HEK293T (cell line): ENCODE measurements at regions not wholly inside any gene's neighbourhood (a gene's known extent, or its start where the extent isn't known, plus 50 kb on each side); places are given as distances from the start of the nearest gene placed in this dataset.

Source experiments
- CTCF ChIA-PET: fragments of 350-600 bp; formaldehyde crosslinking; extraction: SDS; loops from one replicate; lab custom pipeline; 2021; ENCODE audit warnings: antibody characterized with exemption, inconsistent platforms; lab: Yijun Ruan, JAX
- POLR2A ChIA-PET: fragments of 350-600 bp; formaldehyde crosslinking; extraction: SDS; loops from one replicate; lab custom pipeline; 2020; ENCODE audit warnings: antibody characterized with exemption, inconsistent platforms; lab: Yijun Ruan, JAX
- DNase-seq: peaks from one replicate; pipeline ENCODE4 v3.0.0; 2012; ENCODE audit warnings: mixed read lengths; ENCODE audit errors: extremely low spot score
- ARNT ChIP-seq: fragments of 450-650 bp; IDR thresholded peaks from 2 replicates; pipeline ENCODE4 v1.6.1; 2017; ENCODE audit warnings: mild to moderate bottlenecking
- BHLHE40 ChIP-seq: fragments of 450-650 bp; IDR thresholded peaks from 2 replicates; pipeline ENCODE4 v1.6.1; 2016; ENCODE audit warnings: mild to moderate bottlenecking, moderate library complexity, borderline replicate concordance
- CTBP1 ChIP-seq: fragments of 450-650 bp; IDR thresholded peaks from 2 replicates; pipeline ENCODE4 v1.6.1; 2016; ENCODE audit warnings: borderline replicate concordance
- ELF4 ChIP-seq: fragments of 450-650 bp; IDR thresholded peaks from 2 replicates; pipeline ENCODE4 v1.6.1; 2017; ENCODE audit warnings: antibody characterized with exemption
- FOXA1 ChIP-seq: fragments of 450-650 bp; IDR thresholded peaks from 2 replicates; pipeline ENCODE4 v1.6.1; 2016; ENCODE audit warnings: mild to moderate bottlenecking
- FOXM1 ChIP-seq: fragments of 450-650 bp; IDR thresholded peaks from 2 replicates; pipeline ENCODE4 v1.6.1; 2017; ENCODE audit warnings: mild to moderate bottlenecking, borderline replicate concordance
- HDGF ChIP-seq: fragments of 450-650 bp; IDR thresholded peaks from 2 replicates; pipeline ENCODE4 v1.6.1; 2017; ENCODE audit warnings: antibody characterized with exemption, borderline replicate concordance
- L3MBTL2 ChIP-seq: fragments of 450-650 bp; conservative IDR thresholded peaks from 2 replicates; pipeline ENCODE4 v1.6.1; 2016; ENCODE audit warnings: mild to moderate bottlenecking
- LEF1 ChIP-seq: fragments of 450-650 bp; IDR thresholded peaks from 2 replicates; pipeline ENCODE4 v1.6.1; 2017; ENCODE audit warnings: mild to moderate bottlenecking, borderline replicate concordance
- NFRKB ChIP-seq: fragments of 450-650 bp; IDR thresholded peaks from 2 replicates; pipeline ENCODE4 v1.6.1; 2016; ENCODE audit warnings: mild to moderate bottlenecking, moderate library complexity
- PKNOX1 ChIP-seq: fragments of 450-650 bp; IDR thresholded peaks from 2 replicates; pipeline ENCODE4 v1.6.1; 2016
- SP1 ChIP-seq: fragments of 450-650 bp; IDR thresholded peaks from 2 replicates; pipeline ENCODE4 v1.6.1; 2017
- SUZ12 ChIP-seq: fragments of 450-650 bp; IDR thresholded peaks from 2 replicates; pipeline ENCODE4 v1.6.1; 2016; ENCODE audit warnings: mild to moderate bottlenecking
- TARDBP ChIP-seq: fragments of 450-650 bp; IDR thresholded peaks from 2 replicates; pipeline ENCODE4 v1.6.1; 2016
- ZNF384 ChIP-seq: fragments of 450-650 bp; IDR thresholded peaks from 2 replicates; pipeline ENCODE4 v1.6.1; 2016

DNA sequence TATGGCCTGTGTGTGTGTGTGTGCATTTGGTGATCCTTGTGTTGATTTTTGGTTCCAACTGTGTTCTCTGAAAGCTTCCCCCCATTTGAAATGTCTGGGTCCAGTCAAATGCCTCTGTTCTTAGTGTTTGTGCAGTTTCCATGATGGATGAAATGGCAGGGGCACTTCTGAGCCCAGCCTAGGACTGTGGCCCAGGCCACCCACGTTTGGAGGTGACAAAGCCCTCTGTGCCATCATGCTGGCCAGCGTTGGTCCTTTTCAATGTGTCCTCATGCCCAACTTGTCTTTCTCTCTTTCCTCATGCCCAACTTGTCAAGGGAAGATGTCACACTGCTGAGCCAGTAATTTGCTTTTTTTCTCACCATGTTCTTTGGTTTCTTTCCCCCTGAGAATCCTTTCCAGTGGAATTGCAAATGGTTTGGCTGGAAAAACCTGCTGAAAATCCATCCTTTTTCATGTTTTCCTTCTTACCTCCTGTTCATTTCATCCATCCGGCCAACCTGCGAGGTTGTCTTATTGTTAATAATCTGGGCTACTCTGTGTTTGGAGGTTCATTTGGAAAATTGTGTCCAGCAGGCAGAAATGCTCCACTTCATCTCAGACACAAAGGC, 113.7 kb upstream of the NAV2 start:
- DNase-seq: no peak
- POLR2A ChIA-PET: no interaction called here
- CTCF ChIA-PET: no interaction called here
- TF ChIP-seq PKNOX1 (no peak), ZNF384 (no peak), SP1 (no peak), NFRKB (no peak), TARDBP (no peak)

GRCh38 chr11:19598456-19598855, 114.2 kb upstream of the NAV2 start:
- no peak for TF ChIP-seq ZNF384
- no peak for TF ChIP-seq ARNT
- no peak for TF ChIP-seq FOXA1
- TF ChIP-seq TARDBP: no peak
- TF ChIP-seq FOXM1: no peak
- no peak for TF ChIP-seq PKNOX1
- TF ChIP-seq NFRKB: no peak
- no peak for TF ChIP-seq ELF4
- TF ChIP-seq L3MBTL2: no peak
- POLR2A ChIA-PET: no interaction called here
- CTCF ChIA-PET: no interaction called here
- no peak for DNase-seq

GRCh38 chr11:19597876-19598275, 114.8 kb upstream of the NAV2 start:
- CTCF ChIA-PET: interaction anchor here (0.5 kb wide), 1 partner anchor 282 kb away, joined by 4 read pairs; no protein-coding TSS in a partner anchor
- DNase-seq: no peak
- POLR2A ChIA-PET: no interaction called here
- TF ChIP-seq TARDBP (no peak), SP1 (no peak), PKNOX1 (no peak), NFRKB (no peak), FOXA1 (no peak), FOXM1 (no peak), SUZ12 (no peak), CTBP1 (no peak), L3MBTL2 (no peak), BHLHE40 (no peak), LEF1 (no peak), HDGF (no peak), ZNF384 (no peak), ARNT (no peak), ELF4 (no peak)

GRCh38 chr11:19597206-19597605, 115.4 kb upstream of the NAV2 start:
- CTCF ChIA-PET: interaction anchor here (0.5 kb wide), 1 partner anchor 282 kb away, joined by 4 read pairs; no protein-coding TSS in a partner anchor
- no peak for DNase-seq
- TF ChIP-seq BHLHE40: no peak
- no peak for TF ChIP-seq ELF4
- no peak for TF ChIP-seq LEF1
- TF ChIP-seq FOXM1: no peak
- no peak for TF ChIP-seq HDGF
- POLR2A ChIA-PET: no interaction called here

DNA sequence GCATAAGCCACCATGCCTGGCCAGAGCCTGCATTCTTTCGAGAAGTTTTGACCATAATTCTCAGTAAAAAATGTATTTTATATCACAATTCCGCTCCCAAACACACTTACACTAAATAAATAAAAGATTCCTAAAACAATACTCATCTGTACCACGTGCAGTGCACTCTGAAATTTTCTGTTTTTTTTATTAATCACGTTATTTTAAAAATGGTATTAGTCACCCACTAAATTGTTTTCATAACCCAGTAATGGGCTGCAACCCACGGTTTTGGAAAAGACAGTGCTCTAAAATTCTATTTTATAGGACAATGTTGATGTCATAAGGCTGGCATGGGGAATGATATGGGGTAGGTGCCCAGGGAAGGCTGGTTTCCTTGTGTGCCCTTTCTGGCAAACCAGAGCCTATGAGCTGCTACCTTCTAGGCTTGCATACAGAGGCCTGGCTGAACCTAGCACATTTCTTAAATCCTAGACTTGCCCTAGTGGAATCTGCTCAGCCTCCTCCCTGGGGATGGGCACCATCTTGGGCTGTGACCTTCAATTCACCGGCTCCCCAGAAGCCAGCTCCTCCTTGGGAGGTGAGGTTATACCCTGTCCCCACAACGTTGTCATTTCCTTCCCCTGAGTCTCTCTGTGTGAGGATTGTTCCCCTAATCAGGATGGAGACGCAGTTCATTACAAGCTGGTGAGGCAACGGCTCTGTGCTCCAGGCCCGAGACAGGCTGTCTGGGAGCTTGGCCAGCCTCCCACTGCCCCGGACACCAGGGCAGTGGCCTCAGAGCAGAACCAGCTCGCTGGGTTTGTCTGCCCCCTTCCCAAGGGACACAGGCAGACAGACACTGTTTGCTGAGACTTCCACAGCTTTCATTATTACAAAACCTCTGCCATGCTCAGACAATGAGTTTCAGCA, 116.5 kb upstream of the NAV2 start:
- POLR2A ChIA-PET: no interaction called here
- CTCF ChIA-PET: no interaction called here
- DNase-seq: no peak
- TF ChIP-seq NFRKB (no peak), SP1 (no peak), L3MBTL2 (no peak), ELF4 (no peak), FOXA1 (no peak), PKNOX1 (no peak)

GRCh38 chr11:19595499-19595839, 117.2 kb upstream of the NAV2 start:
- ChIA-PET POLR2A (no interaction called here), CTCF (no interaction called here)
- TF ChIP-seq L3MBTL2 (no peak), NFRKB (no peak), BHLHE40 (no peak), FOXA1 (no peak), PKNOX1 (no peak), LEF1 (no peak), ZNF384 (no peak), FOXM1 (no peak), ARNT (no peak), SP1 (no peak)
- DNase-seq: no peak
